Gastrocnemius medialis (tissue), 4 donors: ENCODE measurements at regions not wholly inside any gene's neighbourhood (a gene's known extent, or its start where the extent isn't known, plus 50 kb on each side); places are given as distances from the start of the nearest gene placed in this dataset.

Experiments
- CTCF ChIP-seq, 5 experiments: fragments of 450-650 bp in 3 of 5; fragments of 200-600 bp in 2 of 5; sonication (generic) in 2 of 5; IDR thresholded peaks in 4 of 5; conservative IDR thresholded peaks in 1 of 5; 1 replicate in 4 of 5; 2 replicates in 1 of 5; pipeline ENCODE4 v1.5.1; 2016 to 2019; ENCODE audit warnings: antibody characterized with exemption in 5 of 5, mild to moderate bottlenecking in 3 of 5, moderate library complexity in 3 of 5
- POLR2A ChIP-seq, 2 donors: fragments of 450-650 bp; IDR thresholded peaks; one replicate each; pipeline ENCODE4 v1.6.1; 2017; ENCODE audit warnings: antibody characterized with exemption in 2 of 2, mild to moderate bottlenecking in 2 of 2, moderate library complexity in 2 of 2

- TF ChIP-seq POLR2A (IDR thresholded peaks at IDR 0.05) (no peak), CTCF (IDR thresholded peaks at IDR 0.05 in 4 of 5, conservative IDR thresholded peaks at IDR 0.05 in 1 of 5) (no peak)
These were observed 55.9 kb upstream of the NR3C1 start for GRCh38 chr5:143459433-143459832.
